ENCODE measurements at regions not wholly inside any gene's neighbourhood (a gene's known extent, or its start where the extent isn't known, plus 50 kb on each side); places are given as distances from the start of the nearest gene placed in this dataset.

GRCh38 chr7:145645135-145645515 is 471.5 kb upstream of the CNTNAP2 start:
- DNase-seq (ENCODE audit: low read depth): no peak

GRCh38 chr7:145644426-145645134 is 472.0 kb upstream of the CNTNAP2 start:
- DNase-seq (ENCODE audit: low read depth): peak; percentile 59

DNA sequence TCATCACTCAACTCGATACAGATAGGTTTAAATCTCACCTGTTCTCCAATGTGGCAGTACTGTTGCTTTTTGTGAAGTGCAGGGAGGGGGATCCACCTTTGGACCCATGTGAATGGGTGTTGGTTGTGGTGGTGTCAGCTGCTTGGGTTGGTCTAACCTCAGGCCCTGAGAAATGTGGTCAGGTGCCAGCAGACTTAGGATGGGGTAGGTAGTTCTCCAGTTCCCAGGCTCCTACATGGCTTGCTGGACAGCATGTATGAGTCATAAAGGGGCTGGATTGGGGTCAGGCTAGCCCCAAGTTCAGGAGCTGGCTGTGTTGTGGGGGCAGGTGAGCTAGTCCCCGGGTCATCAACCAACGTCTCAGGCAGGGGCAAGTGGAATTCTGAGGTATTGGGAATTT is 472.6 kb upstream of the CNTNAP2 start:
- peak; percentile 3 for DNase-seq (ENCODE audit: low read depth)

- peak; percentile 4 for DNase-seq (ENCODE audit: low read depth)
Observed at GRCh38 chr7:145633513-145633912, 483.1 kb upstream of the CNTNAP2 start.

- peak; percentile 7 for DNase-seq (ENCODE audit: low read depth)
Observed at GRCh38 chr7:145624618-145625017, 492.0 kb upstream of the CNTNAP2 start.

DNA sequence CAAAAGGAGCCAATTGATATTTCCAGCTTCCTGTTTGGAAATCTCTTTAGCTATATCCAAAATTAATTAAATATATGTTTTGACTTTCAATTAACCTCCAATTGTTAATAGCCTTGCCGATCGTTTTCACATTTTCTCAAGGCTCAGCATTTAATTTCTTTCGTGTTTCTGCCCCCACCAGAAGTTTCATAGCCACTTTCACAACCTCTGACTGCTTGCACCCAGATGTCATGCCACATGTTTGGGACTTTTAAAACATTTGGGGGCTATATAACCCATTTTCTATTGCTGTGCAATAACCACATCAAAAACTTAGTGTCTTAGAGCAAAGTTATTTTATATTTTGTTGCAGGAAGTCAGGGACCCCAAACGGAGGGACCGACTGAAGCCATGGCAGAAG is 510.6 kb upstream of the CNTNAP2 start:
- DNase-seq (ENCODE audit: low read depth): no peak

DNA sequence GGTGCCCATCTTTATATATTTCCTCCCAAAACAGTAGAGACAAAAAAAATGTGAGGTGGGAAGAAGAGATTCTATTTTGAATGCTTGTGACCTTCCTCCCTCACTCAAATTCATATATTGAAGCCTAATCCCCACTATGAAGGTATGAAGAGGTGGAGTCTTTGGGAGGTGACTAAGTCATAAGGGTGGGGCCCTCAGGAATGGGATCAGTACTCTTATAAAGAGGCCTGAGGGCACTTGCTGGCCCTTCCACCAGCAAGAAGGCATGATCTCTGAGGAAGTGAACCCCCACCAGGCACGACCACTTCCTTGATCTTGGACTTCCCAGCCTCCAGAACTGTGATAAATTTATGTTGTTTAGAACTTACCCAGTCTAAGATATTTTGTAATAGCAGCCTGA is 517.2 kb upstream of the CNTNAP2 start:
- no peak for DNase-seq (ENCODE audit: low read depth)

- DNase-seq (ENCODE audit: low read depth): no peak
Observed at GRCh38 chr7:145584401-145584800, 532.2 kb upstream of the CNTNAP2 start.

GRCh38 chr7:145582742-145583303 is 533.8 kb upstream of the CNTNAP2 start:
- DNase-seq (ENCODE audit: low read depth): no peak

DNA sequence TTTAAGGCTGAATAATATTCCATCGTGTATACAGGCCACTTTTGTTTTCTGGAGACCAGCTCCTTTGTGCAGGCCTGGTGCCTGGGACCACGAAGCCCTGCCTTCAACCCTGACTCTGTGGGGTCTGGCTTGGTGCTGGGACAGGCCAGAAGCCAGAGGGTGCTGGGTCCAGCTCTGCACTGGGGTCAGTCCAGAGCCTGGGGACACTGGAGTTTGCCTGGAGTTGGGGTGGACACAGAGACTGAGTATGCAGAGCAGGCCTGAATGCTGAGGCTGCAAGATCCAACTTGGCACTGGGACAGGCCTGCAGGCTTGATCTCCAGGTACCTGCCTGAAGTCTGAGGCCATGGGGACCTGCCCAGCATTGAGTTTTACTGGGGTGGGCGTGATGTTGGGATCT is 558.8 kb upstream of the CNTNAP2 start:
- no peak for DNase-seq (ENCODE audit: low read depth)

DNA sequence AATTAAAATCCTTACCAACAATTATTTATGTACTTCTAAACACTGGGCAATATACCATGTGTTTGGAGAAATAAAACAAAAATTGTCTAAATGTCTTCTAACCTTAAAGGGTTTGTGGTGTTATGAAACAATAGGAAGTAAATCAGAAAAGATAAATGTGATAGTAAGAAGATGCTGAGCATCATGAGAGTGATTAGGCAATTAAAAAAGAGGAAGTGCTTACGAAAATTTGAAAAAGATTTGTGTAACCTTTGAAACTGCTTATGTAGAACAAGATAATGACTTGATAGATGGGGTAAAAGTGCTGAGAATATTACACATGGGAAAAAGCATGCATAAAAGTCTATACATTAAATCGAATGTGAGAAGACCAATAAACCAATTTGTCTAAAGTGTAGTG is 573.4 kb upstream of the CNTNAP2 start:
- no peak for DNase-seq (ENCODE audit: low read depth)

- no peak for DNase-seq (ENCODE audit: low read depth)
Observed at GRCh38 chr7:145539910-145540309, 576.7 kb upstream of the CNTNAP2 start.

- no peak for DNase-seq (ENCODE audit: low read depth)
Observed at GRCh38 chr7:145534301-145534700, 582.3 kb upstream of the CNTNAP2 start.

GRCh38 chr7:145520284-145520683 is 596.3 kb upstream of the CNTNAP2 start:
- peak; percentile 7 for DNase-seq (ENCODE audit: low read depth)

- no peak for DNase-seq (ENCODE audit: low read depth)
Observed at GRCh38 chr7:145511004-145511403, 605.6 kb upstream of the CNTNAP2 start.

- DNase-seq (ENCODE audit: low read depth): no peak
Observed at GRCh38 chr7:145497911-145498525, 618.6 kb upstream of the CNTNAP2 start.

DNA sequence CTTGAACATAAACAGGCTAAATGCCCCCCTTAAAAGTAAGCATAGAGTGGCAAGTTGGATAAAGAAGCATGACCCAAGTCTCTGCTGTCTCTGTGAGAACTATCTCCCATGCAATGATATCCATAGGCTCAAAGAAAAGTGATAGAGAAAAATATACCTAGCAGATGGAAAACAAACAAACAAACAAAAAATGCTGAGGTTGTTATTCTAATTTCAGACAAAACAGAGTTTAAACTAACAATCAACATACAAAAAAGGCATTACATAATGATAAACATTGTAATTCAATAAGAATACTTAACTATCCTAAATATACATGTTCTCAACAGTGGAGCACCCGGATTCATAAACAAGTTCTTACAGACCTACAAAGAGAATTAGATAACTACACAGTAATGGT is 626.2 kb upstream of the CNTNAP2 start:
- no peak for DNase-seq (ENCODE audit: low read depth)

GRCh38 chr7:145489609-145490008 is 627.0 kb upstream of the CNTNAP2 start:
- no peak for DNase-seq (ENCODE audit: low read depth)

GRCh38 chr7:145488816-145489215 is 627.8 kb upstream of the CNTNAP2 start:
- DNase-seq (ENCODE audit: low read depth): no peak

GRCh38 chr7:145481985-145482384 is 634.6 kb upstream of the CNTNAP2 start:
- DNase-seq (ENCODE audit: low read depth): no peak

DNA sequence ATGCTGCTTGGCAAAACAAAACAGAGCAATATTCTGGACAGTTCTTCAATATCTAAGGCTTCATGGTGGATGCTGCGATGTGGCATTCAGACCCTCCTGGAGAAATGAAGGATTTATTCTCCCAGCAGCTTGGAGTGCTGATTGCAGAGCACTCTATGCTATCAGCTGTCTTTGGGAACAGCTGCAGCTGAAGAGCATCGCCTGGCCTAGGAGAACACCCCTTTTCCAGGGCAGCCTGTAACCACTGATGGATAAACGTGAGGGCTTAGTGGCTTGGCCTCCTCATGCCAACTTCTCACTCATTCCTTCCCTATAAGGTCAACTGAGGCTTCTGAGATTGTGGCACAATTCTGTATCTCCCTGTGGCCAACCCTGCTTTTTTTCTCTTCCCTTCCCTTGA is 638.1 kb upstream of the CNTNAP2 start:
- no peak for DNase-seq (ENCODE audit: low read depth)

GRCh38 chr7:145474009-145474686 is 638.3 kb upstream of the TPK1 start:
- DNase-seq (ENCODE audit: low read depth): no peak

DNA sequence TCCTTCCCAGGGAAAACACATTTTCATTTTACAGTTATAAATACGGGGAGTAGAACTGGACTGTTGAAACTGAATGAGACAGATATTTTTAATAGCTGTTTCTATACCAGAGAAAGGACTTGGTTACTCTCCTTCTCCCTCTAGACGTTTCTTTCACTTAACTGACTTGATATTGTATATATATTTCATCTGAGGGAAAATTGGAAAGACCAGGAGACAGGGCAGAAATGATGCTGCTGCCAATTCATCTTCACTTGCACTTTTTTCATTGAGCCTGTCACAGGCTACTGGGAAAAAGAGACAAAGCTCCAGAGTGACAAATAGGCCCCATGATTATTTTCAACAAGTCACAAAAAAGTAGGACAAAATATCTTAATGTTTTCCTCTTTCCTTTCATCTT is 636.0 kb upstream of the TPK1 start:
- no peak for DNase-seq (ENCODE audit: low read depth)

Measured in RPMI7951 (cell line).